ENCODE measurements at regions not wholly inside any gene's neighbourhood (a gene's known extent, or its start where the extent isn't known, plus 50 kb on each side); places are given as distances from the start of the nearest gene placed in this dataset.
"Not testable (repeated sequence)": the region's sequence is repeated elsewhere in the genome, so short reads cannot be mapped to it uniquely, and the experiment has no call there.

GRCh38 chr6:122143813-122144601, 255.4 kb upstream of the HSF2 start:
- DNase-seq, result no peak

GRCh38 chr6:122145246-122145645, 254.2 kb upstream of the HSF2 start:
- no peak for DNase-seq

- DNase-seq, result no peak
Observed at GRCh38 chr6:122145741-122146240, 253.7 kb upstream of the HSF2 start.

DNA sequence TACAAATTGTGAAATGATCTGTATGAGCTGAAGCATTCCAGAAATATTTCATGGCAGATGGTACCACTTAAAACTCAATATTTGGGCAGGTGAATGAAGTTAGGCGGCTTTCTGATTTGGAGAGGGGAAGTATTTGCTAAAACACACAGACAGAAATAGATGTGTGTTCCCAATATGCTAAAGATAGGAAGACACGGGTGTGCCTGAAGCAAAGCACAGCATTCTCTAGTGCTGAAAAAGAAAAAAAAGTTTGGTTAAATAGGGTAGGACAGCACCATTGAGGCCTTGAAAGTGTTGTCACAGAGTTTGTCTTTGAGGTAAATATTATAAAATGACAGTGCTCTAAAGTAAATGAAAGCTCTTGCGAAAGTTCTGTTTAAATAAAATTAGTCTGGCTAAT, 252.2 kb upstream of the HSF2 start:
- DNase-seq, result no peak

- no peak for DNase-seq
Observed at GRCh38 chr6:122151066-122151465, 248.4 kb upstream of the HSF2 start.

DNA sequence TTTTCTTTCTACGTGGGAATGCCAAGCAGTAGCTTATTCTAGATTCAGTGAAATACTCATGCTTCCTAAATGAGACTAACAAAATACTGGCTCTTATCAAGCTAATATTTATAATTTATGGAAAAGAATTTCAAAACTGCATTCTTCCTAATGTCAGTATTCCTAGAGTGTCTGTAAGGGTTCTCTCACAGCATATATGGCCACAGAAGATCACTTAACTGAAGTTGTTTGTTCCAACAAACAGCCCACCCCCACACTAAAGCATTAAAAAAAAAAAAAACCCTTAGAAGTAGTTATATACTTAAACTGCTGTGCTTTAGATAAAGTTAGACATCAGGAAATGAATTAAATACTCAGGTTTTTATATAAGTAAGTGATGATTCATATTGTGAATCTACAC, 247.7 kb upstream of the HSF2 start:
- DNase-seq, result no peak

DNA sequence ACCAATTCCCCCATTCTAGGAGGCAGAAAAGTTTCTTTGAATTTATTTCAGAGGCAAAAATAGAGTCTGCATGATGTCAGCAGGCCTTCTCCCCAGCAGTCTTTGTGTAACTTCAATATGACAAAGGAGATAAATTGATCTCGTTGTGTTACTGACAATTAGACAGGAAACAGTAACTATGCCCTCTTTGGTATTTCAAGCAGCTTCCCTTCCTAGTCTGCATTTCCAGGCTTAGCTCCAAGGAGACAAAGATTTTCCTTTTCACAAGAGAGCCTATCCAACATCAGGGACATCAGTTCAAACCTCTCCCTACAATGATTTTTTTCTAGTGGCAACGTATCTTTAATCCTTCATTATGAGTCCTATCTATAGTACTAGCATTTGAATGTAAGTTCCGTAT, 245.9 kb upstream of the HSF2 start:
- no peak for DNase-seq

DNA sequence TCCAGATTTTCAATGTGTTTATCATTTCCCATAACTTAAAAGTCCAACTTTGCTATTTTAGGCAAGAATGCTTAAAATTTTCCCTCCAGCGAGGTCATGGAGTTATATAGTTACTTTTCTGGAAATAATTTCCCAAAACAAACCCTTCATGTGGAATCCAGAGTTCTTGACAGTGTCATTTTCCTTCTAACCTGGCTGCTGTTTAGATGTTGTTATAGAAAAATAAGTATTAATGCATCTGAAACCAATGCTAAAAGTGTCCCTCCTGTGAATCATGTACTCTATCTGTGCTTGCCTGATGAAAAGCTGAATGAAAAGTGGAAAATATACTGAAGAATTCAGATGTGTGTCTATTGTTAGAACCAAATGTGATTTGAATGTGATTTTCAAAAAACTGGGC, 245.3 kb upstream of the HSF2 start:
- no peak for DNase-seq

DNA sequence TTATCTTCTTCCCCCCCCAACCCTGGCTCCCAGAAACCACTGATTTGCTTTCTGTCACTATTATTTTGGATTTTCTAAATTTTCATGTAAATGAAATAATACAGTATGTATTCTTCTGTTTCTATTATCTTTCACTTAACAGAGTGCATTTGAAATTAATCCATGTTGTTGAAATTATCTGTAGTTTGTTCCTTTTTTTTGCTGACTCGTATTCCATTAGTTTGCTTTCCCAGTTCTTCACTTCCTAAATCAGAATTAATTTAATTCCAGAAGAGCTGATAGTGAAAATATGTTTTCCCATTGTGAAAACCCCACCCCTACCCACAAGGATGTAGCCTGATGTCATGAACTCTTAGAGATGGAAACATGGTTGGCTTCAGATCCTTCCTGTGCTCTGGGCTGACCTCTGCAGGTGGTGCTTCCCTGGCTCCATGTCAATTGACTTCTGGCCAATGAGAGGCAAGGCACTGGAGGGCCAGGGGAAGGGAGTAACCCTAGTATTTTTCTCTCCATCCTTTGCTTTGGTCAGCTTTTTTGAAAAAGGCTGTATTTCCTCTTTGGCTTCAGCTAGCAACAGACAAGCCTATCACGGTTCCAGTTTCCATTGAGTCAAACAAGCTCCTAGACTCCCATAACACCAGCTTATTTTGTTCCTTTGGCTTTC, 244.4 kb upstream of the HSF2 start:
- DNase-seq, result no peak

GRCh38 chr6:122161136-122161535, 238.3 kb upstream of the HSF2 start:
- no peak for DNase-seq

DNA sequence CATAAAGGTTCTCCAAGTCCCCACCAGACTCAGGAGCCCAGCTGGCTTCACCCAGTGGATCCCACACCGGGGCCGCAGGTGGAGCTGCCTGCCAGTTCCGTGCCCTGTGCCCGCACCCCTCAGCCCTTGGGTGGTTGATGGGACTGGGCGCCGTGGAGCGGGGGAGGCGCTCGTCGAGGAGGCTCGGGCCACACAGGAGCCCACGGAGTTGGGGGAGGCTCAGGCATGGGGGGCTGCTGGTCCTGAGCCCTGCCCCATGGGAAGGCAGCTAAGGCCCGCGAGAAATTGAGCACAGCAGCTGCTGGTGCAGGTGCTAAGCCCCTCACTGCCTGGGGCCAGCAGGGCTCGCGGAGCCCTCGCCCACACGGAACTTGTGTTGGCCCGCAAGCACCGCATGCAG, 234.4 kb upstream of the HSF2 start:
- no peak for DNase-seq

DNA sequence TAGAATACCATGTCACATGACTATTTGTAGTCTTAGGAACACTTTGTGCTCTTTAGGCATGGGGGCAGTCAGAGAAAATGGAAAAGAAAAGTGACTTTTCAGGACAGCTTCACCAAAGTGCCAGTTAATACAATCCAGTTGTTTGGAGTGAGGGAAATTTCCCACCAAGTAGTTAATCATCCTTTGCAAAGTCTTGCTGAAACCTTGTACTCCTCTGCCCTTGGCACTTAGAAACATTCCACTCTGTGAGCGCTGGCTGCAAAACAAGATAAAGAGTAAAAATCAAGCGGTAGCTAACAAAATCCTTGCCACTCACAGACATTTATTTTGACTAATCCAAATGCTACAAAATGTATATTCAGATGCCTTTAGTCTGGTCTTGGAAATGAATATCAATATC, 229.2 kb upstream of the HSF2 start:
- DNase-seq, result no peak

DNA sequence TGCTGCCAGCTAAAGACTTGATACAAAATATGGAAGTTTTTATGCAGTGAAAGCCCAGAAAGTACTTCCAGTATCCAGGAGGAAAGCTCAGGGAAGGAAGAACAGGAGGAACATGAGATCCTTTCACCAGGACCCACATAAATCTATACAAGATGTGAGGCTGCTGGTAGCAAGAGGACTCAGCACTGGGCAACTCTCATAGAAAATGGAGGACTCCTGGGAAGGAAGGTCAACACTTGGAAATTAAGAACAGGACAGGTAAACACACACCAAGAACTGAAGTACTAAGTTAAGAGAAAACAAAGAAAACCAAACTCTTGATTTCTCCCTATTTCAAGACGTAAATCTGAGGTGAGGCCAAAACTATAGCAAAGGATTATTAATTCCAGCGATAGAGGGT, 220.5 kb upstream of the HSF2 start:
- DNase-seq, result no peak

DNA sequence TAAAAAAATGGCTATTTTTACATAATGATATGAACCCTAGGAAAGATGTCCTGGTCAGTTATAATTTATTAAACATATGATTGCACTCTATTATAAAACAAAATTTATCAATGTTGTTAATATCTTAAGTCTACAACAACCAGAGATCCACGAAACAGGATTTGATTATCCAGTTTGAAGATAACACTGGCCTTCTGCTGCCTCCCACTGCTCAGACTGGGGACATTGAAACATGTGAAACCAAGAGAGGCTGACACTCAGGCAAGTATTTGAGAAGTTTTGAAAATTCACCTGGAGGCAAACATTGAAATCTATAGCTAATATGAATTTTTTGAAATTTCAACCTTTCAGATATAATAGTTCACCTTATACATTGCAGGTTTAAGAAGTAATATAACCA, 219.3 kb upstream of the HSF2 start:
- DNase-seq, result no peak

GRCh38 chr6:122182061-122182460, 217.4 kb upstream of the HSF2 start:
- DNase-seq, result no peak

DNA sequence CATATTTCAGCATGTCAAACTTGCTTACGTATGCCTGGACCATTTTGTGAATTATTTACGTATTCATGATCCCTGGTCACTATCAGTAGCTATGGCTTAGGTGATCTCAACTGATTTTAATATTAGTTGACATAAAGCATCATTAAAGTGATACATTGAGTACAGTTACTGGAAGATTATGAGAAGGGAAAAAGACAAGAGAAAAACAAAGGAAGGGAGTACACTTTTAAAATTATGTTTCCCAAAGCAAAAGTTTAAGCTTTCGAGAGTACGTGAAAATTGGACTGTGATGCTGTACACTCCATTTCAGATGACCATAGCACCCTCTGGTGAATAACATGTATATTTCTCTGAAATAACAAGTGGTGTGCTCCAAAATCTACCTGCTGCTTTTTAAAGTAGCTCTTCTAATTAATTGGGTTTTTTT, 215.0 kb upstream of the HSF2 start:
- no peak for DNase-seq

DNA sequence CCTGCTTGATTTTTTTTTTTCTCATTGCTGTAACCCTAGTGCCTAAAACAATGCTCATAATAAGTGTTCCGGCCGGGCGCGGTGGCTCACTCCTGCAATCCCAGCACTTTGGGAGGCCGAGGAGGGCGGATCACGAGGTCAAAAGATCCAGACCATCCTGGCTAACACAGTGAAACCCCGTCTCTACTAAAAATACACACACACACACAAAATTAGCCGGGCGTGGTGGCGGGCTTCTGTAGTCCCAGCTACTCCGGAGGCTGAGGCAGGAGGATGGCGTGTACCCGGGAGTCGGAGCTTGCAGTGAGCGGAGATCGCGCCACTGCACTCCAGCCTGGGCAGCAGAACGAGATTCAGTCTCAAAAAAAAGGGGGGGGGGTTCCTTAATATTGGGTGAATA, 214.0 kb upstream of the HSF2 start:
- not testable (repeated sequence) for DNase-seq

DNA sequence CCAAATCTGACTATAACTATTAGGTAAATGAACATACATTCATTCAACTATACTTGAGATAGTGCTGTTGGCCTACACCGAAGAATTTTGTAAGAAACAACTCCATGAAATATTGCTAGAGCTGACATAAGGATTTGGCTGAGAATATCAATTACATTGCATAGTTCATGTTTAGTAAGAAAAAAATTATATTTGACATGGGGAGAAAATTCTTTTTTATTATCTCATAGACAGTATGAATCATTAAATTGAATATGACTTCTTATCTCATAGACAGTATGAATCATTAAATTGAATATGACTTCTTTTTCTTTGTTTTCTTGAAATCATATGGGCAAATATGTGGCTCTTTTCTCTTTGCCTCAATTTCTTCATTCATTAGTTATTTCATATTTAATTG, 212.3 kb upstream of the HSF2 start:
- DNase-seq, result no peak

GRCh38 chr6:122198922-122199321, 200.5 kb upstream of the HSF2 start:
- no peak for DNase-seq

DNA sequence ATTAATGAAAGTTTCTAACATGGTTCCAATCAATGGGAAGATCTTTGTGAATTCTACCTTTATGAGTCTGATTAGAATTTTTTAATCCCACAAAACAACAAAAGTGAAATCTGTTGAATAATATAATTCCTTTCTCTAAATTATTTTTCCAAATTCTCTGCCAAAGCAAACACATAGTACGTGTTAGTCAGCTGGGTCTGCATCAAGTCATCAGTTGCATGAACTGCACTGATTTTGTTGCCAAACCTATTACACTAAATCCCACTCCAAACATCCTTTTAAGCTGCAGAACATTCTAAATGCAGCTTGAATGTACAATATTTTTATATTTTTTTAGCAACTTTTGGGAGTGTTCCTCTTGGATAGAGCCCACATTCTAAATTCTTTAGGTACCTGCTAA, 199.0 kb upstream of the HSF2 start:
- no peak for DNase-seq

GRCh38 chr6:122202576-122203137, 196.8 kb upstream of the HSF2 start:
- DNase-seq, result no peak

- no peak for DNase-seq
Observed at GRCh38 chr6:122207061-122207460, 192.4 kb upstream of the HSF2 start.

DNA sequence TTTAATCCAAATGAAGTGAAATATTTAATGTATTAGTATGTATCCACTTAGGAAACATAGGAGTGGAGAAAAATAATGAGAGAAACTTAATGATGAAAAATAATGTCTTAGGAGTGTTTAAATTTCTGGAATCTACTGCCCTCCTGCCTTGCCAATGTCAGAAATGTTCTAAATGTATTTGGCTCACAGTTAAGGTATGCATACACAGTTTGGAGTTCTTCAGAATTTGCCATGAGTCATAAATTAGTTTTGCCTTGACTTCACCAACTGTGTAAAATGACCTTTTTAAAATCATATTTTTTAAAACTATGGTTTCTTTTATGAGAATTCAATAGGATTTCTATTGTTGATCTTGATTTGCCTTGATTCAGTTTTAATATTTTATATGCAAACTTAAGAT, 191.7 kb upstream of the HSF2 start:
- no peak for DNase-seq

GRCh38 chr6:122214605-122215318, 184.7 kb upstream of the HSF2 start:
- DNase-seq, result no peak

All from NCI-H524 treated with DMSO at 0.1 percent for 48 hours (cell line).